Panc1 (cell line): ENCODE measurements at regions not wholly inside any gene's neighbourhood (a gene's known extent, or its start where the extent isn't known, plus 50 kb on each side); places are given as distances from the start of the nearest gene placed in this dataset.

Source experiments
- ATAC-seq: fragments of 200-7000 bp; cut with Tn5 transposase; 2 replicates; pipeline ENCODE4 v1.9.1; 2020; ENCODE audit warnings: mild to moderate bottlenecking, moderate library complexity
- BruUV-seq: library from RNA; stranded (reverse); fragments of 400-500 nt; replicated peaks from 2 replicates; lab custom pipeline; 2021; lab: Mats Ljungman, UMichigan
- CTCF ChIA-PET: fragments of 300-600 bp; sonication (Branson Sonifier 250); formaldehyde crosslinking; loops from one replicate; lab custom pipeline; 2022; ENCODE audit warnings: antibody characterized with exemption; lab: Charles Lee
- POLR2A ChIA-PET: fragments of 300-600 bp; sonication (Branson Sonifier 250); formaldehyde crosslinking; loops from one replicate; lab custom pipeline; 2022; ENCODE audit warnings: antibody characterized with exemption; lab: Charles Lee
- DNase-seq: peaks from one replicate; pipeline ENCODE4 v3.0.0-alpha.2; 2010; ENCODE audit warnings: low read depth, low spot score
- H3K27ac ChIP-seq: 2 replicates; pipeline ENCODE4 v1.5.1; 2011; ENCODE audit warnings: mild to moderate bottlenecking, low read length, inconsistent platforms
- H3K27me3 ChIP-seq: fragments of 200-500 bp; sonication (Bioruptor generic); 2 replicates; pipeline ENCODE4 v1.6.0; 2014; ENCODE audit warnings: low read length, inconsistent platforms; ENCODE audit not compliant: control insufficient read depth, insufficient read depth
- H3K36me3 ChIP-seq: fragments of 200-500 bp; sonication (Bioruptor generic); 2 replicates; pipeline ENCODE4 v1.5.1; 2014; ENCODE audit warnings: inconsistent platforms, mild to moderate bottlenecking, low read length, moderate library complexity; ENCODE audit not compliant: control insufficient read depth, insufficient read depth
- H3K4me1 ChIP-seq: 2 replicates; pipeline ENCODE4 v1.5.1; 2011; ENCODE audit warnings: inconsistent platforms, mild to moderate bottlenecking, low read length, moderate library complexity; ENCODE audit not compliant: control insufficient read depth, insufficient read depth
- H3K4me3 ChIP-seq, 2 experiments: 2 replicates each; pipeline ENCODE4 v1.5.1; 2011 to 2012; ENCODE audit warnings: low read depth in 2 of 2, low read length in 2 of 2, mild to moderate bottlenecking in 2 of 2, inconsistent platforms in 1 of 2, moderate library complexity in 1 of 2
- H3K9me3 ChIP-seq: fragments of 200-500 bp; sonication (Bioruptor generic); 2 replicates; pipeline ENCODE4 v1.5.1; 2014; ENCODE audit warnings: low read depth, mild to moderate bottlenecking, inconsistent platforms, low read length, moderate library complexity; ENCODE audit not compliant: control insufficient read depth, insufficient read depth
- CTCF ChIP-seq: fragments of 450-650 bp; IDR thresholded peaks from 2 replicates; pipeline ENCODE4 v1.5.1; 2017; ENCODE audit warnings: mild to moderate bottlenecking
- POLR2AphosphoS5 ChIP-seq: IDR thresholded peaks from 2 replicates; pipeline ENCODE4 v1.6.1; 2012; ENCODE audit warnings: mild to moderate bottlenecking, low read depth, low read length, moderate library complexity
- REST ChIP-seq, 2 experiments: IDR thresholded peaks; 2 replicates each; pipeline ENCODE4 v1.6.1; 2011 to 2012; ENCODE audit warnings: low read depth in 2 of 2, control low read depth in 1 of 2, low read length in 1 of 2, mild to moderate bottlenecking in 1 of 2, moderate library complexity in 1 of 2; ENCODE audit not compliant: insufficient read depth in 1 of 2
- SIN3A ChIP-seq: IDR thresholded peaks from 2 replicates; pipeline ENCODE4 v1.6.1; 2012; ENCODE audit warnings: low read depth, mild to moderate bottlenecking, low read length, moderate library complexity, borderline replicate concordance; ENCODE audit not compliant: insufficient read depth
- TCF7L2 ChIP-seq: IDR thresholded peaks from 2 replicates; pipeline ENCODE4 v1.6.1; 2011; ENCODE audit warnings: mild to moderate bottlenecking, low read depth, low read length, inconsistent platforms
- in situ Hi-C: cut with HindIII; loops from 2 replicates; pipeline ENCODE4 v1.10.0; 2016; ENCODE audit warnings: low sequenced_read_pairs, low pct_unique_long_range_greater_than_20kb
- intact Hi-C: fragments of 100-400 bp; cut with micrococcal nuclease; formaldehyde crosslinking; loops from one replicate; pipeline ENCODE4 v1.10.0; 2022; ENCODE audit not compliant: unreplicated experiment

DNA sequence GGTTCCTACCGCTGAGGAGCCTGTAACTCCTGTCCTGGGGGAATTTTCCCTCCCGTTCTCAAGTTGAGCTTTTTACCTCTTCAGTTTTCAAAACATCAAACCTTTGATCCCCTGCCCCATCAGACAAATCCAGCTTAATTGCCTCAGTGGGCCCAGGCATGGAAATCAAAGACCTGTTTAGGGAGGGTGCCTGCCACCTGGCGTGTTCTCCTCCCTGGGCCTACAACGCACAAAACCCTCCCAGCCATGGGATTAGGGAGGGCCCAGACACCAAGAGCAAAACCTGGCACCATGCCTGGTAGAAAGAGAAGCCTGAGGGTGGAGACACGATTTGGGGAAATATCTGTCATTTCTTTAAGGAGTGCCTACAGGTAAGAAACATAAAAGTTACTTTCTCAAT is 672.9 kb downstream of the BCL11B start:
- Histone ChIP-seq H3K4me3 (no peak overlapping the region), H3K4me1 (no peaks in the 10 kb centered on the region), H3K36me3 (no peaks in the 10 kb centered on the region), H3K27me3 (no peaks in the 10 kb centered on the region; the same call in 1 of the 2 replicates), H3K27ac (no peak overlapping the region), H3K9me3 (no peaks in the 10 kb centered on the region)
- in situ Hi-C loops (no loop called here), intact Hi-C loops (no loop called here)
- BruUV-seq, result no TSS peak
- ChIA-PET CTCF (no interaction called here), POLR2A (no interaction called here)
- ATAC-seq (no peak), DNase-seq (no peak)
- no peak for TF ChIP-seq REST (IDR thresholded peaks at IDR 0.05; ENCODE audit: insufficient read depth in 1 of 2, low read depth in 2 of 2, low read length in 1 of 2)
- TF ChIP-seq POLR2AphosphoS5, result no peak
- no peak for TF ChIP-seq SIN3A
- TF ChIP-seq TCF7L2, result no peak
- no peak for TF ChIP-seq CTCF

DNA sequence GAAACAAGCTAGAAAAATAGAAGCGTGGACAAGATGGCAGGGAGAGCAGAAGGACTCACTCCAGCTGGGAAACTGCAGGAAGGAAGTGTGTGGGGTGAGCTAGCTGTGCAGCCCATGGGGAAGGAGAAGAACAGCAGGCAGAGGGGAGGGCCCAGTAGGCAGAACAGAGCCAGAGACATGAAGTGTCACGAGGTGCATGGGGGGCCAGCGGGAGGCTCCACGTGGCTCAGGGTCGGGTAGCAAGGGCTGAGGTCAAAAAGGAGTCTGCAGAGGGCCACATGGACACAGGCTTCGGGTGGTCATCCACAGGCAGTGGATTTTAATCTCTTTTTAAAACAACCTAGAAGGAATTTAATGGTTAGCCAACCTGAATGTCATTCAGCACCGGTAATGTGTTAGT is 669.0 kb downstream of the BCL11B start:
- Histone ChIP-seq H3K27me3 (no peaks in the 10 kb centered on the region; the same call in 1 of the 2 replicates), H3K4me3 (no peak overlapping the region), H3K4me1 (no peaks in the 10 kb centered on the region), H3K36me3 (no peaks in the 10 kb centered on the region), H3K9me3 (no peaks in the 10 kb centered on the region), H3K27ac (no peak overlapping the region)
- ChIA-PET CTCF (no interaction called here), POLR2A (no interaction called here)
- ATAC-seq, result no peak
- in situ Hi-C loops (no loop called here), intact Hi-C loops (no loop called here)
- no peak for DNase-seq
- BruUV-seq, result no TSS peak
- TF ChIP-seq TCF7L2 (no peak), POLR2AphosphoS5 (no peak), REST (IDR thresholded peaks at IDR 0.05; ENCODE audit: insufficient read depth in 1 of 2, low read depth in 2 of 2, low read length in 1 of 2) (no peak), CTCF (no peak)
